ENCODE measurements at regions not wholly inside any gene's neighbourhood (a gene's known extent, or its start where the extent isn't known, plus 50 kb on each side); places are given as distances from the start of the nearest gene placed in this dataset.

DNA sequence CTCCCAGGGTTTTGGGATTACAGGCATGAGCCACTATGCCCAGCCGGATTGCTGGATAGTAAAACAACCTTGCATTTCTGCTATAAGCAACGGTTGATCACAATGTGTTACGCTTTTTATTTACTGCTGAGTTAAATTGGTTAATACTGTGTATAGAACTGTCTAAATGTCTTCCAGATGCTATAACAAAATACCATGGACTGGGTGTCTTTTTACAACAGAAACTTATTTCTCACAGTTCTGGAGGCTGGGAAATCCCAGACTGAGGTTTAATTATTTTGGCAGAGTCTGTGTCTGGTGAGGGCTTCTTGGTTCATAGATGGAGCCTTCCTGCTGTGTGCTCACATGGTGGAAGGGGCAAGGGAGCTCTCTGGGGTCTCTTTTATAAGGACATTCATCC lies 65.5 kb downstream of the ING1 start:
- Histone ChIP-seq H3K4me1 (replicated peaks in 1 of 2; ENCODE audit: control insufficient read depth in 2 of 2, insufficient read depth in 2 of 2, low read length in 2 of 2) (no peaks in the 10 kb centered on the region), H3K27ac (ENCODE audit: extremely low read depth, low read depth, low read length) (no peak overlapping the region), H3K9me3 (replicated peaks; ENCODE audit: control insufficient read depth, insufficient read depth, low read depth, low read length) (no peaks in the 10 kb centered on the region), H3K9me1 (ENCODE audit: control insufficient read depth, insufficient read depth, low read length) (no peaks in the 10 kb centered on the region), H2AFZ (ENCODE audit: low read depth, low read length) (no peak overlapping the region), H3K79me2 (ENCODE audit: control insufficient read depth, insufficient read depth, low read length) (no peaks in the 10 kb centered on the region), H3K9ac (ENCODE audit: insufficient read depth in 1 of 2, low read depth in 2 of 2, low read length in 2 of 2) (no peak overlapping the region), H3K36me3 (ENCODE audit: control insufficient read depth, insufficient read depth, low read length) (no peaks in the 10 kb centered on the region), H4K20me1 (replicated peaks; ENCODE audit: control insufficient read depth, insufficient read depth, low read length) (no peaks in the 10 kb centered on the region), H3K4me2 (ENCODE audit: insufficient read depth, low read length) (no peak overlapping the region), H3K4me3 (no peak overlapping the region), H3K27me3 (ENCODE audit: control insufficient read depth in 2 of 2, insufficient read depth in 2 of 2, low read length in 2 of 2) (peaks cover 2 to 15% of the 10 kb centered on the region in 2 experiments; a peak in 2 of 5 replicates)
- TF ChIP-seq BCOR (IDR thresholded peaks at IDR 0.05) (no peak), MEF2D (tag; conservative IDR thresholded peaks at IDR 0.05; ENCODE audit: low read depth) (no peak), ZNF785 (CRISPR knock-in tag; IDR thresholded peaks at IDR 0.05) (no peak), ZNF277 (CRISPR knock-in tag; IDR thresholded peaks at IDR 0.05; ENCODE audit: borderline replicate concordance) (no peak), NR2C2 (CRISPR knock-in tag; IDR thresholded peaks at IDR 0.05) (no peak), NR2C2 (tag; IDR thresholded peaks at IDR 0.05) (no peak), ZSCAN32 (CRISPR knock-in tag; IDR thresholded peaks at IDR 0.05) (no peak), BACH1 (tag; IDR thresholded peaks at IDR 0.05) (no peak), PTBP1 (IDR thresholded peaks at IDR 0.05; ENCODE audit: low read depth, low read length) (no peak), ZNF57 (CRISPR knock-in tag; IDR thresholded peaks at IDR 0.05) (no peak), ZFPM2 (CRISPR knock-in tag; IDR thresholded peaks at IDR 0.05) (no peak), ATF1 (CRISPR knock-in tag; IDR thresholded peaks at IDR 0.05) (no peak), ATF1 (tag; IDR thresholded peaks at IDR 0.05) (no peak), PHTF2 (CRISPR knock-in tag; IDR thresholded peaks at IDR 0.05) (no peak)
- TF ChIP-seq, protein P1, sequence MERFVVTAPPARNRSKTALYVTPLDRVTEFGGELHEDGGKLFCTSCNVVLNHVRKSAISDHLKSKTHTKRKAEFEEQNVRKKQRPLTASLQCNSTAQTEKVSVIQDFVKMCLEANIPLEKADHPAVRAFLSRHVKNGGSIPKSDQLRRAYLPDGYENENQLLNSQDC (CRISPR knock-in tag; IDR thresholded peaks at IDR 0.05) = no peak
- TF ChIP-seq, protein P2, sequence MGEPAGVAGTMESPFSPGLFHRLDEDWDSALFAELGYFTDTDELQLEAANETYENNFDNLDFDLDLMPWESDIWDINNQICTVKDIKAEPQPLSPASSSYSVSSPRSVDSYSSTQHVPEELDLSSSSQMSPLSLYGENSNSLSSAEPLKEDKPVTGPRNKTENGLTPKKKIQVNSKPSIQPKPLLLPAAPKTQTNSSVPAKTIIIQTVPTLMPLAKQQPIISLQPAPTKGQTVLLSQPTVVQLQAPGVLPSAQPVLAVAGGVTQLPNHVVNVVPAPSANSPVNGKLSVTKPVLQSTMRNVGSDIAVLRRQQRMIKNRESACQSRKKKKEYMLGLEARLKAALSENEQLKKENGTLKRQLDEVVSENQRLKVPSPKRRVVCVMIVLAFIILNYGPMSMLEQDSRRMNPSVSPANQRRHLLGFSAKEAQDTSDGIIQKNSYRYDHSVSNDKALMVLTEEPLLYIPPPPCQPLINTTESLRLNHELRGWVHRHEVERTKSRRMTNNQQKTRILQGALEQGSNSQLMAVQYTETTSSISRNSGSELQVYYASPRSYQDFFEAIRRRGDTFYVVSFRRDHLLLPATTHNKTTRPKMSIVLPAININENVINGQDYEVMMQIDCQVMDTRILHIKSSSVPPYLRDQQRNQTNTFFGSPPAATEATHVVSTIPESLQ (CRISPR knock-in tag; IDR thresholded peaks at IDR 0.05) = no peak
- in situ Hi-C loops (cut with MboI) (no loop called here), intact Hi-C loops (cut with micrococcal nuclease) (no loop called here)
- no TSS peak for BruUV-seq (replicated peaks)
- DNase-seq (ENCODE audit: extremely low read depth in 1 of 4, low spot score in 3 of 4) = no peak
- ATAC-seq = no peak
- FAIRE-seq = no peak
- ChIA-PET CTCF (ENCODE audit: low intra/inter-chr PET ratio) (no interaction called here), POLR2A (interaction anchor here (0.7 kb wide), 1 partner anchor 31 kb away, joined by 3 read pairs; no protein-coding TSS in a partner anchor)
- 3% methylated on average over 3 of the region's 3 CpGs for WGBS (ENCODE audit: insufficient coverage, low coverage, missing lambda C conversion rate)
